Activated T-helper 2 cell treated with anti-CD3 and anti-CD28 coated beads, Interferon-gamma antibody, Interleukin-2, Interleukin-4, amounts not matched to agents 10 μg/mL and 5 μg/mL and 100 μg/mL, durations not matched to agents 14 hours and 24 hours and 36 hours (primary cell): ENCODE measurements at regions not wholly inside any gene's neighbourhood (a gene's known extent, or its start where the extent isn't known, plus 50 kb on each side); places are given as distances from the start of the nearest gene placed in this dataset.

ENCODE experiments used
- DNase-seq: peaks from one replicate; pipeline ENCODE4 v3.0.0; 2021; ENCODE audit warnings: low spot score
- H3K27ac Mint-ChIP-seq: one replicate; pipeline ENCODE4 v1.8.0; 2021; ENCODE audit warnings: mixed read lengths
- H3K27me3 Mint-ChIP-seq: one replicate; pipeline ENCODE4 v1.8.0; 2021; ENCODE audit warnings: low read depth, mixed read lengths
- H3K36me3 Mint-ChIP-seq: one replicate; pipeline ENCODE4 v1.8.0; 2021; ENCODE audit warnings: low read depth, mixed read lengths
- H3K4me1 Mint-ChIP-seq: one replicate; pipeline ENCODE4 v1.8.0; 2021; ENCODE audit warnings: low read depth, mixed read lengths
- H3K4me3 Mint-ChIP-seq: one replicate; pipeline ENCODE4 v1.8.0; 2021; ENCODE audit warnings: low read depth, mild to moderate bottlenecking, moderate library complexity, mixed read lengths
- H3K9me3 Mint-ChIP-seq: one replicate; pipeline ENCODE4 v1.8.0; 2021; ENCODE audit warnings: mixed read lengths
- intact Hi-C: fragments of 100-400 bp; cut with micrococcal nuclease; formaldehyde crosslinking; loops from one replicate; pipeline ENCODE4 v1.15.1; 2023

DNA sequence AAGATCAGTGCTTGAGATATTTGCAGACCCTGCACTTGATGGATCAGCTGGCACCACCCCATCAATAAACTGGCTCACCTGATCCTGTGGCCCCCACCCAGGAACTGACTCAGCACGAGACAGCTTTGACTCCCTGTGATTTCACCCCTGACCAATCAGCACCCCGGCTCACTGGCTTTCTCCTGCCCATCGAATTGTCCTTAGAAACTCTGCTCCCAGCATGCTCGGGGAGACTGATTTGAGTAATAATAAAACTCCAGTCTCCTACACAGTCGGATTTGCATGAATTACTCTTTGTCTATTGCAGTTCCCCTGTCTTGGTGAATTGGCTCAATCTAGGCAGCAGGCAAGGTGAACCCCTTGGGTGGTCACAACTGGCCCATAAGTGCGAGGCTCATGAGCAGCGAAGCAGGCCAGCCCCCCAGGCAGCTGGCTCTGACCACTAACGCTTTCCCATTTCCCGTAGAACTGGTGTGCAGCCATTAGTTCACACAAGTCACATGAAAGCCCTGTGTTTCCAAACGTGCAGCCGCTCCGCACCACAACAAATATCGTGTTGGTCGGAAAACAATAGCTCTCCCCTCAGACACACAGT is 79.6 kb downstream of the RSPH3 start:
- Mint-ChIP-seq H3K27ac (no peak overlapping the region), H3K36me3 (no peaks in the 10 kb centered on the region), H3K4me1 (peaks cover 4% of the 10 kb centered on the region), H3K4me3 (no peak overlapping the region), H3K27me3 (no peaks in the 10 kb centered on the region), H3K9me3 (no peaks in the 10 kb centered on the region)
- no peak for DNase-seq
- intact Hi-C loops = no loop called here

DNA sequence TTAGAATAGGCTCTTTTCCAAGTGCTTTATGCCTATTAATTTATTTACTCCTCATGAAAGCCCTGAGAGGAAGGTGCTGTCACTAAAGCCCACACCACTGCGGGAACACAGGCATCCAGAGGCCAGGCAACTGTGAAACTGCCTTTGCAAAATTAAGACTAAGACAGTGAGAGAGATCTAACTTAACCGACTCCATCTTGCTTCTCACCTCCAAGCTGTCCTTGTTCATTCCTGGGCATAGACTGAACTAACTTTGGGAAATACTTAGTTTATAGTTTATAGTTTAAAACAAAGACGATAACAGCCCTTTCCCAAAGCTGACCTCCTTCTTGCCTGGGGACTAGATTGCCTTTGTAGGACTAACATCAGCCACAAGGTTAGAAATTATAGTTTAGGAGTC is 80.1 kb downstream of the RSPH3 start:
- no peaks in the 10 kb centered on the region for H3K27me3 Mint-ChIP-seq
- no peak overlapping the region for H3K27ac Mint-ChIP-seq
- H3K36me3 Mint-ChIP-seq = no peaks in the 10 kb centered on the region
- intact Hi-C loops = no loop called here
- peaks cover 4% of the 10 kb centered on the region for H3K4me1 Mint-ChIP-seq
- no peak overlapping the region for H3K4me3 Mint-ChIP-seq
- no peaks in the 10 kb centered on the region for H3K9me3 Mint-ChIP-seq
- no peak for DNase-seq

- Mint-ChIP-seq H3K4me3 (no peak overlapping the region), H3K27me3 (no peaks in the 10 kb centered on the region), H3K36me3 (no peaks in the 10 kb centered on the region), H3K4me1 (peaks cover 16% of the 10 kb centered on the region), H3K9me3 (no peaks in the 10 kb centered on the region), H3K27ac (no peak overlapping the region)
- intact Hi-C loops = no loop called here
- no peak for DNase-seq
Measured at GRCh38 chr6:158916617-158917016, 83.4 kb downstream of the RSPH3 start.

GRCh38 chr6:158914923-158915322 is 85.1 kb downstream of the RSPH3 start:
- no peaks in the 10 kb centered on the region for H3K36me3 Mint-ChIP-seq
- H3K4me1 Mint-ChIP-seq = peaks cover 29% of the 10 kb centered on the region
- no peaks in the 10 kb centered on the region for H3K27me3 Mint-ChIP-seq
- no peak overlapping the region for H3K27ac Mint-ChIP-seq
- no peak for DNase-seq
- intact Hi-C loops = loop anchor here (5.0 kb wide), 1 partner anchor 42 kb away; no protein-coding TSS in a partner anchor
- H3K9me3 Mint-ChIP-seq = no peaks in the 10 kb centered on the region
- H3K4me3 Mint-ChIP-seq = no peak overlapping the region

GRCh38 chr6:158913580-158913979 is 86.4 kb downstream of the RSPH3 start:
- DNase-seq = no peak
- Mint-ChIP-seq H3K27me3 (no peaks in the 10 kb centered on the region), H3K36me3 (no peaks in the 10 kb centered on the region), H3K4me3 (no peak overlapping the region), H3K4me1 (peaks cover 29% of the 10 kb centered on the region), H3K9me3 (no peaks in the 10 kb centered on the region), H3K27ac (no peak overlapping the region)
- intact Hi-C loops = loop anchor here (5.0 kb wide), 1 partner anchor 44 kb away; no protein-coding TSS in a partner anchor

GRCh38 chr6:158912655-158913054 is 87.3 kb downstream of the RSPH3 start:
- no peaks in the 10 kb centered on the region for H3K36me3 Mint-ChIP-seq
- peak overlapping the region; percentile 21 for H3K27ac Mint-ChIP-seq
- H3K9me3 Mint-ChIP-seq = no peaks in the 10 kb centered on the region
- no peak overlapping the region for H3K4me3 Mint-ChIP-seq
- intact Hi-C loops = loop anchor here (5.0 kb wide), 1 partner anchor 45 kb away; no protein-coding TSS in a partner anchor
- H3K27me3 Mint-ChIP-seq = no peaks in the 10 kb centered on the region
- no peak for DNase-seq
- H3K4me1 Mint-ChIP-seq = peaks cover 27% of the 10 kb centered on the region

DNA sequence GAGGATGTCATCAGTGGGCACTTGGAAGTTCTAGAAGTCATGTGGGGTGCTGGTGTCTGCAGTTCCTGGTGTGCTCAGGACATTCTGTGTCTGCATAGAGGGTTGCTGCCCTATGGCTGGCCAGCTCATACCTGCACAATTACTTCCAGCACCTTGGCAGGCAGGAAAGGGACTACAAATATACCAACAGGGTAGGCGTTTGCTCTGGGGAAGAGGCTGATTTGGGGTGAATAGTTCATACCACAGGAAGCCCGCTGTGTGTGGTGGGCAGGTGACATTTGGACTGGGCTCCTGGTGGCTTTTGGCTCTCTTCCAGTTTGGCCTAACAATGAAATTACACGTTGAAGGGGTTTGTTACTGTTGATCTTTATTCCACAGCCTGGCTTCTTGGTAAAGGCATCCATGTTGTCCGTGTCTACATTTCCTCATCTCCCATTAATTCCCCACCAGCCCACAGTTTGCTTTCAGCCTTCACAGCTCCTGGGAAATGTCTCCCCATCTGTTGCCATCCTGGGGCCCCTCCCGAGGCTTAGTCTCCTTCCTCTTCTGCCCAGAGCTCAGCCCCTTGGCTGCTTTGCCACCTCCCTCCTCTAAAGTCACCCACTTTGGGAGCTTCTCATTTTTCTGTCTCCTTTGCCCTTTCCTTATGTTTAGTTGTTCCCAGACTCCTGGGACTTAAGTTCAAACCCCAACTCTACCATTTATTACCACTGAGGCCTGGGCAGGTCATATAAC is 88.1 kb downstream of the RSPH3 start:
- intact Hi-C loops = loop anchor here (5.0 kb wide), 1 partner anchor 45 kb away; no protein-coding TSS in a partner anchor
- no peak for DNase-seq
- Mint-ChIP-seq H3K27ac (peak overlapping the region; percentile 43), H3K36me3 (no peaks in the 10 kb centered on the region), H3K27me3 (no peaks in the 10 kb centered on the region), H3K4me3 (peak overlapping the region; percentile 2), H3K9me3 (peaks cover 5% of the 10 kb centered on the region), H3K4me1 (peaks cover 25% of the 10 kb centered on the region)

DNA sequence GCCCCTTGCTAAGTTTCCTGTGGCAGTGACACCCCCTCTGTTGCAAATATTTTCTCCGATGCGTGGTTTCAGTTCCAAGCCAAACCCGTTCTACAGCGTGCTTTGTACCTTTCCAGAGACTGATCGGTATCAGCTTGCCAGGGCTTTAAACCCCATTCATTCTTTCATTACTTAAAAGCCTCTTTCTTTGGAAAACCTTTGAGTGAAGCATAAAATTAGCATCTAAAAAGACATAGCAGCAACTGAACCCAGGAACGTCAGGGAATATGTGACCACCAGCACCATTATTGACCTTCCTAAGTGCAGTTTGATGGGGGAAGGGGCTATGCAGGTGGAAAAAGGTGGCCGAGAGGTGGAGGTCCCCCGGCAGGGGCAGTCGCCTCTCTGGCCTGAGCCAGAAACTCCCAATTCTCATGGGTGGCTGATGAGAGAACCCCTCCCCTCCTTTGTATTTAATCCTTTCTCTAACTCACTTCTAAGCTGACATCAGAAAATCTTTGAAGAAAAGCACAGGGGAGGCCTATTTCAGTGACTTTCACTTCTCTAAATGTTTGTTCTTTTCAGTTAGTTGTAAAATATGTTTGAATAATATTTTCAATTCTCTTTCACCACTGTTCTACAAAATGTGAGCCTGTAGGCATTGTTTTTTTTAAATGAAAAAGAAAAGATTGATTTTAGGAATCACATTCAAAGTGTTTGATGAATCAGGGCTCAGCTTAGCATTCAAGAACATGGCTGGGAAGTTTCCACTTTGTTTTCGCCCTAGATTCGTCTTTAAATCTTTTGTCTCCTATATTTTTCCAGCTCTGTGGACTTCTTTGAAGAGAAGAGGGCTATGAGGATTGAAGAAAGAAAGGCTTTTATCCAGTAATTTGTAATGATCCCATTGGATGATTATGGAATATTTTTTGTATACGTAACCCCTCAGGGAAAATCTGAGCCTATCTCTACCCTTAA is 89.2 kb downstream of the RSPH3 start:
- intact Hi-C loops = loop anchor here (5.0 kb wide), 1 partner anchor 47 kb away; no protein-coding TSS in a partner anchor
- H3K9me3 Mint-ChIP-seq = peaks cover 14% of the 10 kb centered on the region
- H3K27me3 Mint-ChIP-seq = no peaks in the 10 kb centered on the region
- peaks cover 25% of the 10 kb centered on the region for H3K4me1 Mint-ChIP-seq
- no peak overlapping the region for H3K4me3 Mint-ChIP-seq
- no peak for DNase-seq
- peaks cover 5% of the 10 kb centered on the region for H3K36me3 Mint-ChIP-seq
- H3K27ac Mint-ChIP-seq = no peak overlapping the region

- Mint-ChIP-seq H3K27me3 (no peaks in the 10 kb centered on the region), H3K9me3 (peaks cover 22% of the 10 kb centered on the region), H3K4me1 (peaks cover 25% of the 10 kb centered on the region), H3K4me3 (no peak overlapping the region), H3K36me3 (peaks cover 11% of the 10 kb centered on the region), H3K27ac (no peak overlapping the region)
- no peak for DNase-seq
- intact Hi-C loops = loop anchor here (5.0 kb wide), 1 partner anchor 47 kb away; no protein-coding TSS in a partner anchor
Measured at GRCh38 chr6:158909938-158910337, 90.1 kb downstream of the RSPH3 start.

GRCh38 chr6:158908606-158909005 is 89.4 kb upstream of the EZR start:
- Mint-ChIP-seq H3K4me3 (no peak overlapping the region), H3K9me3 (peaks cover 36% of the 10 kb centered on the region), H3K27me3 (no peaks in the 10 kb centered on the region), H3K4me1 (peaks cover 25% of the 10 kb centered on the region), H3K27ac (no peak overlapping the region), H3K36me3 (peaks cover 15% of the 10 kb centered on the region)
- intact Hi-C loops = no loop called here
- no peak for DNase-seq

DNA sequence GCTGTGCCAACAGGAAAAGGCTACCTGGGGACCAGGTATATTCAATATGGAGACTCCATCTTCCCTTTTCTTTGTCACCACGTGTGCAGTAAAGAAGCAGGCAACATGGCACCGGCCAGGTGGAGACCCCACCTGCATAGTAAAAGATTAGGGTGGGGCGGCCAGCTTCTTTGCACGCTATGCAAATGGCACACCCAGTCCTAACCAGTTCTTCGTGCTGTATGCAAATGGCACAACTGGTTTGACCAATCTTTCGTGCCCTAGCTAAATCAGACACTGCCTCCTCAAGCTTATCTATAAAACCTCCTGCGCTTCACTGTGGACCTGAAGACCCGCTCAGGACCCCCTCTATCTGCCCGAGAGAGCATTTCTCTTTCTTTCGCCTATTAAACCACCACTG is 88.8 kb upstream of the EZR start:
- H3K4me3 Mint-ChIP-seq = no peak overlapping the region
- H3K4me1 Mint-ChIP-seq = peaks cover 25% of the 10 kb centered on the region
- DNase-seq = no peak
- peaks cover 37% of the 10 kb centered on the region for H3K9me3 Mint-ChIP-seq
- no peaks in the 10 kb centered on the region for H3K27me3 Mint-ChIP-seq
- intact Hi-C loops = no loop called here
- no peak overlapping the region for H3K27ac Mint-ChIP-seq
- H3K36me3 Mint-ChIP-seq = peaks cover 15% of the 10 kb centered on the region

GRCh38 chr6:158906926-158907325 is 87.8 kb upstream of the EZR start:
- Mint-ChIP-seq H3K36me3 (peaks cover 15% of the 10 kb centered on the region), H3K27me3 (no peaks in the 10 kb centered on the region), H3K27ac (no peak overlapping the region), H3K9me3 (peaks cover 37% of the 10 kb centered on the region), H3K4me3 (no peak overlapping the region), H3K4me1 (peaks cover 16% of the 10 kb centered on the region)
- DNase-seq = no peak
- intact Hi-C loops = no loop called here
